ENCODE measurements at regions not wholly inside any gene's neighbourhood (a gene's known extent, or its start where the extent isn't known, plus 50 kb on each side); places are given as distances from the start of the nearest gene placed in this dataset.
"Not testable (repeated sequence)": the region's sequence is repeated elsewhere in the genome, so short reads cannot be mapped to it uniquely, and the experiment has no call there.

DNA sequence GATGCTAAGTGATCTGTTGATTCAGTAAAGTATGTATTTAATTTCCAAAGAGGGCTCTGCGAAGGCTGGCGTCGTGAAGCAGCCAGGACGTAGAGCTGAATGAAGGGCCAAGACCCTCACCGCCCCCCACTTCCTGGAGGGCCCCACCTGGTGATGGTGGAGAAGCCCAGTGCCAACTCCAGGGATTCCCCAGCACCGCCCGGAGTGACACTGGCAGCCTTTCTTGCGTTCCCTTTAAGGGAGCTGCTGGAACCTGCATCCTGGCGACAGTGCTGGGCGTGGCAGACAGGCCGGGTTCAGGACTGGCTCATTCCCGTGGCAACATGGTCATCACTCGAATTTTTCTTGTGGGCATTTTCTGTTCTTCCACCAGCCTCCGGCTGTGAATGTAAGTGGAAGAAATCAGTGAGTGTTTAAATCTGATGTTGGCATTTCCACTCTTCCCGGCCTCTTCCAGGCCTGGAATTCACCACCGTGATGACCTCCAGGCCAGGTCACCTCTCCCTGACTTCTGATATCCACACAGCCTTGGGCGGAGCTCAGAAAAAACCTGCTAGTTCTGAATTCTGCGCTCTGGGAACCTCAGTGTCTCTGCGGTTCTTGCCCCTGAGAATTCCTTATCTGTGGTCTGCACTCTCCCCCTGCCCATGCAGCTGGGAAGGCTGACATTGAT, 57.4 kb upstream of the DACT2 start:
- Histone ChIP-seq H3K4me1 (peaks cover 0 to 14% (median 2%) of the 10 kb centered on the region in 4 donors), H3K36me3 (no peaks in the 10 kb centered on the region), H3K27ac (peak overlapping the region; percentile 42 to 47), H3K9me3 (no peaks in the 10 kb centered on the region), H3K27me3 (no peaks in the 10 kb centered on the region), H3K4me3 (peak overlapping the region in 1 of 2 donors; percentile 4)
- intact Hi-C loops (cut with DNase I; ENCODE audit: low total_unique reads) = no loop called here
- TF ChIP-seq, protein P1, sequence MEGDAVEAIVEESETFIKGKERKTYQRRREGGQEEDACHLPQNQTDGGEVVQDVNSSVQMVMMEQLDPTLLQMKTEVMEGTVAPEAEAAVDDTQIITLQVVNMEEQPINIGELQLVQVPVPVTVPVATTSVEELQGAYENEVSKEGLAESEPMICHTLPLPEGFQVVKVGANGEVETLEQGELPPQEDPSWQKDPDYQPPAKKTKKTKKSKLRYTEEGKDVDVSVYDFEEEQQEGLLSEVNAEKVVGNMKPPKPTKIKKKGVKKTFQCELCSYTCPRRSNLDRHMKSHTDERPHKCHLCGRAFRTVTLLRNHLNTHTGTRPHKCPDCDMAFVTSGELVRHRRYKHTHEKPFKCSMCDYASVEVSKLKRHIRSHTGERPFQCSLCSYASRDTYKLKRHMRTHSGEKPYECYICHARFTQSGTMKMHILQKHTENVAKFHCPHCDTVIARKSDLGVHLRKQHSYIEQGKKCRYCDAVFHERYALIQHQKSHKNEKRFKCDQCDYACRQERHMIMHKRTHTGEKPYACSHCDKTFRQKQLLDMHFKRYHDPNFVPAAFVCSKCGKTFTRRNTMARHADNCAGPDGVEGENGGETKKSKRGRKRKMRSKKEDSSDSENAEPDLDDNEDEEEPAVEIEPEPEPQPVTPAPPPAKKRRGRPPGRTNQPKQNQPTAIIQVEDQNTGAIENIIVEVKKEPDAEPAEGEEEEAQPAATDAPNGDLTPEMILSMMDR (IDR thresholded peaks at IDR 0.05) = no peak
- peak; percentile 11 to 63 for DNase-seq

DNA sequence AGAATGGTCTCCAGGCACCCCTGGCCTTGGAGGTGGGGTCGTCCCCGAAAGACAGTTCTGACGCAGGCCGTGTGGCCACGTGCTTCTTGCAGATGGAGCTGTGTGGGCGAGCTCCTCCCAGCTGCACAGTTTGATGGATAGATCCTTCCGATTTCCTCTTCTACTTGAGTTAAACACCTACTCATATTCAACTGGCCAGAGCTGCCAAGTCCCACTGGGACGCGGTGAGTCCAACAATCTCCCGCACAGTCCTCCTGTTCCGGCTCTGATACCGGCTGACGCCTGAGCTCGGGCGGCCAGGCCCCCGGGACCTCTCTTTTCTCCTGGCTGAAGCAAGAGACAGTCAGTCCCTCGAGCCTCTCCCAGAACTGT, 57.9 kb upstream of the DACT2 start:
- H3K4me3 ChIP-seq = peak overlapping the region in 1 of 2 donors; percentile 4
- intact Hi-C loops (cut with DNase I; ENCODE audit: low total_unique reads) = no loop called here
- no peaks in the 10 kb centered on the region for H3K36me3 ChIP-seq
- H3K27ac ChIP-seq = peak overlapping the region; percentile 42 to 47
- DNase-seq = peak; percentile 20 to 73
- no peaks in the 10 kb centered on the region for H3K27me3 ChIP-seq
- no peaks in the 10 kb centered on the region for H3K9me3 ChIP-seq
- peaks cover 0 to 14% (median 2%) of the 10 kb centered on the region in 4 donors for H3K4me1 ChIP-seq
- TF ChIP-seq, protein P1 (IDR thresholded peaks at IDR 0.05) = no peak

DNA sequence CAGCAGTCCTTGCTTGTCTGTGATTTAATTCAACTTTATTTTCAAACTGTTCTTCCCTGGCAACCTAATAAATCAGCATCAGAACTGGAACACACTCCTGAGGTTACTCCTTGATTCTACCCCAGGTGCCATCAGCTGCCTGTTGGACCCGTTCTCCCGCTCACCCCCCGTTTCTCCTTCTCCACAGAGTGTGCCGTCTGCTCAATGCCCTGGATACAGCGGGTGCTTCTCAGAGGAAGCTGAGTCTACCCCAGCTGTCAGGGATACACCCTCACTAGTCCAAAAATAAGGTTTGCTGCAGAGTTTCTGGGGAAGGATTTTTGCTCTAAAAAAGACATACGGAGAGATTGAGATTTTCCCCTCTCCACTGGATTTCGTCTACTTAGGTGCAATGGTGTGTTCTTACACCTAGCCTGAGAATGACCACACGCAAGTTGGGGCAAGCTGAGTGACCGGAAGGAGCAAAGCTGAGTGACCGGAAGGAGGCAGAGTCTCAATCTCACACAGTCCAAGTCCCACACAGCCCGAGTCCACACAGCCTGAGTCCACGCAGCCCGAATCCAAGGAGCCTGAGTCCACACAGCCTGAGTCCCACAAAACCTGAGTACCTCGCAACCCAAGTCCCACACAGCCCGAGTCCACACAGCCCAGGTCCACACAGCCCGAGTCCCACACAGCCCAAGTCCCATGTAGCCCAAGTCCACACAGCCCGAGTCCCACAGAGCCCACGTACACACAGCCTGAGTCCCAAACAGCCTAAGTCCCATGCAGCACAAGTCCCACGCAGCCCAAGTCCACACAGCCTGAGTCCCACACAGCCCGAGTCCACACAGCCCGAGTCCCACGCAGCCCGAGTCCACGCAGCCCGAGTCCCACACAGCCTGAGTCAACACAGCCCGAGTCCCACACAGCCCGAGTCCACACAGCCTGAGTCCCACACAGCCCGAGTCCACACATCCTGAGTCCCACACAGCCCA, 58.6 kb upstream of the DACT2 start:
- H3K27ac ChIP-seq = peak overlapping the region; percentile 42 to 47

DNA sequence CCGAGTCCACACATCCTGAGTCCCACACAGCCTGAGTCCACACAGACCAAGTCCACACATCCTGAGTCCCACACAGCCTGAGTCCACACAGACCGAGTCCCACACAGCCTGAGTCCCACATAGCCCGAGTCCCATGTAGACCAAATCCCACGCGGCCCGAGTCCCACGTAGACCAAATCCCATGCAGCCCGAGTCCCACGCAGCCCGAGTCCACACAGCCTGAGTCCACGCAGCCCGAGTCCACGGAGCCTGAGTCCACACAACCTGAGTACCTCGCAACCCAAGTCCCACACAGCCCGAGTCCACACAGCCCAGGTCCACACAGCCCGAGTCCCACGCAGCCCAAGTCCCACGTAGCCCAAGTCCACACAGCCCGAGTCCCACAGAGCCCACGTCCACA, 60.0 kb upstream of the DACT2 start:
- DNase-seq = peak in 1 of 2 donors; percentile 17
- intact Hi-C loops (cut with DNase I; ENCODE audit: low total_unique reads); H3K4me3 ChIP-seq; H3K36me3 ChIP-seq; H3K27ac ChIP-seq; H3K9me3 ChIP-seq; H3K27me3 ChIP-seq: not testable (repeated sequence)
- peaks cover 0 to 21% (median 2%) of the 10 kb centered on the region in 4 donors for H3K4me1 ChIP-seq

More for the DNA sequence above, 58.6 kb upstream of the DACT2 start:
- Histone ChIP-seq H3K36me3 (no peaks in the 10 kb centered on the region), H3K4me3 (peak overlapping the region in 1 of 2 donors; percentile 4), H3K9me3 (no peaks in the 10 kb centered on the region), H3K4me1 (peaks cover 0 to 14% (median 2%) of the 10 kb centered on the region in 4 donors), H3K27me3 (no peaks in the 10 kb centered on the region)
- intact Hi-C loops (cut with DNase I; ENCODE audit: low total_unique reads) = no loop called here
- TF ChIP-seq, protein P1 (IDR thresholded peaks at IDR 0.05) = no peak
- DNase-seq = peak; percentile 16 to 31

DNA sequence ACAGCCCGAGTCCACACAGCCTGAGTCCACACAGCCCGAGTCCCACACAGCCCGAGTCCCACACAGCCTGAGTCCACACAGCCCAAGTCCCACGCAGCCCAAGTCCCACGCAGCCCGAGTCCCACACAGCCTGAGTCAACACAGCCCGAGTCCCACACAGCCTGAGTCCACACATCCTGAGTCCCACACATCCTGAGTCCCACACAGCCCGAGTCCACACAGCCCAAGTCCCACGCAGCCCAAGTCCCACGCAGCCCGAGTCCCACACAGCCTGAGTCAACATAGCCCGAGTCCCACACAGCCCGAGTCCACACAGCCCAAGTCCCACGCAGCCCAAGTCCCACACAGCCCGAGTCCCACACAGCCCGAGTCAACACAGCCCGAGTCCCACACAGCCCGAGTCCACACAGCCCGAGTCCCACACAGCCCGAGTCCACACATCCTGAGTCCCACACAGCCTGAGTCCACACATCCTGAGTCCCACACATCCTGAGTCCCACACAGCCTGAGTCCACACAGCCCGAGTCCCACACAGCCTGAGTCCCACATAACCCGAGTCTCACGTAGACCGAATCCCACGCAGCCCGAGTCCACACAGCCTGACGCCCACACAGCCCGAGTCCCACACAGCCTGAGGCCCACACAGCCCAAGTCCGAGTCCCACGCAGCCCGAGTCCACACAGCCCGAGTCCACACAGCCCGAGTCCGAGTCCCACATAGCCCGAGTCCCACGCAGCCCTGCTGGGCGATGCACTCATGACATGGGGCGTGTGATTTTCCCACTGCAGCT, 60.6 kb upstream of the SMOC2 start:
- peaks cover 0 to 28% (median 9%) of the 10 kb centered on the region in 4 donors for H3K4me1 ChIP-seq
- intact Hi-C loops (cut with DNase I; ENCODE audit: low total_unique reads); H3K4me3 ChIP-seq; H3K27ac ChIP-seq; H3K36me3 ChIP-seq; H3K27me3 ChIP-seq; H3K9me3 ChIP-seq: not testable (repeated sequence)
- peak in 1 of 2 donors; percentile 56 for DNase-seq

DNA sequence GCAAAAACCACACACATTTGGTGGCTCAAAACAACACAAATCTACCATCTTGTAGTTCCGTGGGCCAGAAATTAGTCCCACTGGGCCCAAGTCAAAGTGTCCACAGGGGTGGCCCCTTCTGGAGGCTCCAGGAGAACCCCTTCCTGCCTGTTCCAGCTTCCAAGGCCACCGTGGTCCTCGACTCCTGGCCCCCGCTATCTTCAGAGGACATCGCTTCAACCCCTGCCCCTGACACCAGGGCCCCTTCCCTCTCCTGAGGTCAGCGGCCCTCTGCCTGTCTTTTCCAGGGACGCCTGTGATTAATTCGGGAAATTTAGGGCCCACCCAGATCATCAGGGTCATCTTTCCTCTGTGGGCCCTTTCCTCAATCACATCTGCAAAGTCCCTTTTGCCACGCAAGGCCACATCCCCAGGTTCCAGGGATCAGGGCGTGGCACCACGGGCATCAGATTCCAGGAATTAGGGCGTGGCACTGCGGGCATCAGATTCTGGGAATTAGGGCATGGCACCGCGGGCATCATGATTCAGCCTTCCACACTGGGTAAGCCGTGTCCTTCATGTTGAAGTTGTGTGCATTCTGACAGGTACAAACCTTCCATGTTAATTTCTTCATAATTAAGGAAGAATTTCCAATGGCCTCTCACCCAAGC, 59.9 kb upstream of the SMOC2 start:
- intact Hi-C loops (cut with DNase I; ENCODE audit: low total_unique reads) = loop anchor here (1.0 kb wide), 1 partner anchor 42 kb away; no protein-coding TSS in a partner anchor

More for the DNA sequence above, 59.9 kb upstream of the SMOC2 start:
- peaks cover 0 to 34% (median 16%) of the 10 kb centered on the region in 4 donors for H3K4me1 ChIP-seq
- TF ChIP-seq, protein P1 (IDR thresholded peaks at IDR 0.05) = no peak
- no peaks in the 10 kb centered on the region for H3K9me3 ChIP-seq
- H3K36me3 ChIP-seq = no peaks in the 10 kb centered on the region
- H3K4me3 ChIP-seq = no peak overlapping the region
- DNase-seq = peak in 1 of 2 donors; percentile 47
- no peak overlapping the region for H3K27ac ChIP-seq
- no peaks in the 10 kb centered on the region for H3K27me3 ChIP-seq
